Neural cell (in vitro differentiated cells): ENCODE measurements at regions not wholly inside any gene's neighbourhood (a gene's known extent, or its start where the extent isn't known, plus 50 kb on each side); places are given as distances from the start of the nearest gene placed in this dataset.

Source experiments
- CTCF ChIP-seq: fragments of 450-650 bp; IDR thresholded peaks from 2 replicates; pipeline ENCODE4 v1.5.1; 2014; ENCODE audit warnings: antibody characterized with exemption, mild to moderate bottlenecking, moderate library complexity; ENCODE audit not compliant: poor library complexity, severe bottlenecking
- EP300 ChIP-seq: fragments of 450-650 bp; conservative IDR thresholded peaks from 2 replicates; pipeline ENCODE4 v1.6.1; 2014; ENCODE audit warnings: antibody characterized with exemption, mild to moderate bottlenecking, moderate library complexity; ENCODE audit not compliant: poor library complexity, severe bottlenecking
- EZH2 ChIP-seq: fragments of 200-600, 300-800 bp; shearing (Covaris generic), sonication (generic); IDR thresholded peaks from 2 replicates; pipeline ENCODE4 v1.6.1; 2014; ENCODE audit warnings: antibody characterized with exemption, low read length, borderline replicate concordance, mild to moderate bottlenecking; ENCODE audit not compliant: insufficient read depth, poor library complexity, severe bottlenecking
- POLR2AphosphoS5 ChIP-seq: IDR thresholded peaks from 2 replicates; pipeline ENCODE4 v1.6.1; 2012

GRCh38 chr1:233738396-233738795 is 124.5 kb downstream of the KCNK1 start:
- TF ChIP-seq CTCF: no peak
- no peak for TF ChIP-seq EZH2
- TF ChIP-seq EP300: no peak
- no peak for TF ChIP-seq POLR2AphosphoS5
